HepG2 (cell line): ENCODE measurements at regions not wholly inside any gene's neighbourhood (a gene's known extent, or its start where the extent isn't known, plus 50 kb on each side); places are given as distances from the start of the nearest gene placed in this dataset.

Source experiments
- ATAC-seq: fragments of 200-7000 bp; cut with Tn5 transposase; 3 replicates; pipeline ENCODE4 v1.9.1; 2020; ENCODE audit warnings: mild to moderate bottlenecking, moderate library complexity
- BruUV-seq: library from RNA; stranded (reverse); fragments of 400-500 nt; replicated peaks from 2 replicates; lab custom pipeline; 2021; lab: Mats Ljungman, UMichigan
- CTCF ChIA-PET: fragments of 300-600 bp; formaldehyde crosslinking; extraction: SDS; loops from one replicate; lab custom pipeline; 2021; ENCODE audit warnings: low total read pairs, inconsistent platforms, low intra/inter-chr PET ratio; lab: Yijun Ruan, JAX
- POLR2A ChIA-PET: fragments of 350-600 bp; sonication (Branson Sonifier 250); formaldehyde crosslinking; loops from one replicate; lab custom pipeline; 2020; ENCODE audit warnings: antibody characterized with exemption, inconsistent platforms; lab: Yijun Ruan, JAX
- DNase-seq: peaks from one replicate; pipeline ENCODE4 v3.0.0-alpha.2; 2015; ENCODE audit warnings: low spot score
- FAIRE-seq: peaks from 3 replicates; lab custom pipeline; 2011; peaks lifted over from hg19 to GRCh38; lab: Jason Lieb, UNC
- H2AFZ ChIP-seq: one replicate; pipeline ENCODE4 v1.6.1; 2011; ENCODE audit warnings: low read length, inconsistent platforms
- H3K27ac ChIP-seq: fragments of 300-600 bp; 3 replicates; pipeline ENCODE4 v1.8.0; 2011; ENCODE audit warnings: mixed run types, mild to moderate bottlenecking, mixed read lengths, low read length, inconsistent platforms; ENCODE audit not compliant: insufficient read depth; ENCODE audit errors: extremely low read length
- H3K27me3 ChIP-seq, 2 experiments: fragments of 200-600 bp in 1 of 2; 2 replicates in 1 of 2; 3 replicates in 1 of 2; pipeline versions ENCODE4 v1.6.0 to v1.8.0; 2011; ENCODE audit warnings: low read length in 2 of 2, mild to moderate bottlenecking in 2 of 2, moderate library complexity in 2 of 2, inconsistent platforms in 1 of 2; ENCODE audit not compliant: insufficient read depth in 2 of 2, control insufficient read depth in 1 of 2
- H3K36me3 ChIP-seq, 2 experiments: fragments of 200-600 bp in 1 of 2; replicated peaks in 1 of 2; 2 replicates in 1 of 2; 3 replicates in 1 of 2; pipeline versions ENCODE4 v1.5.1 to v1.8.0; 2011; ENCODE audit warnings: low read length in 2 of 2, inconsistent platforms in 1 of 2; ENCODE audit not compliant: insufficient read depth in 2 of 2, control insufficient read depth in 1 of 2
- H3K4me1 ChIP-seq: 2 replicates; pipeline ENCODE4 v1.5.1; 2012; ENCODE audit warnings: low read length, inconsistent platforms; ENCODE audit not compliant: insufficient read depth
- H3K4me2 ChIP-seq: 2 replicates; pipeline ENCODE4 v1.6.0; 2011; ENCODE audit warnings: low read depth, low read length, inconsistent platforms
- H3K4me3 ChIP-seq, 3 experiments: fragments of 200-600 bp in 1 of 3; sonication (generic), shearing (Covaris generic) in 1 of 3; replicated peaks in 1 of 3; 2 replicates each; pipeline ENCODE4 v1.5.1; 2011 to 2016; ENCODE audit warnings: low read length in 3 of 3, inconsistent platforms in 2 of 3, low read depth in 2 of 3, mild to moderate bottlenecking in 2 of 3, control low read depth in 1 of 3, mixed read lengths in 1 of 3; ENCODE audit not compliant: insufficient read depth in 1 of 3
- H3K79me2 ChIP-seq: one replicate; pipeline ENCODE4 v1.6.1; 2011; ENCODE audit warnings: low read length, inconsistent platforms; ENCODE audit not compliant: insufficient read depth
- H3K9ac ChIP-seq: 2 replicates; pipeline ENCODE4 v1.6.0; 2011; ENCODE audit warnings: mild to moderate bottlenecking, low read depth, low read length, inconsistent platforms; ENCODE audit not compliant: insufficient read depth
- H3K9me3 ChIP-seq: 2 replicates; pipeline ENCODE4 v1.5.1; 2012; ENCODE audit warnings: mild to moderate bottlenecking, low read length
- H4K20me1 ChIP-seq: 2 replicates; pipeline ENCODE4 v1.6.0; 2011; ENCODE audit warnings: inconsistent platforms, mild to moderate bottlenecking, low read length, moderate library complexity; ENCODE audit not compliant: insufficient read depth
- AKAP8 ChIP-seq: sonication (generic); formaldehyde crosslinking; IDR thresholded peaks from 2 replicates; pipeline ENCODE4 v1.5.1; 2020; ENCODE audit warnings: mild to moderate bottlenecking, missing genetic modification reagents
- ARHGAP35 ChIP-seq: sonication (generic); formaldehyde crosslinking; IDR thresholded peaks from 2 replicates; pipeline ENCODE4 v1.9.0; 2022; ENCODE audit warnings: mild to moderate bottlenecking, inconsistent platforms, moderate library complexity, missing genetic modification reagents, borderline replicate concordance
- ERF ChIP-seq: IDR thresholded peaks from 2 replicates; pipeline ENCODE4 v1.6.1; 2018; ENCODE audit warnings: missing biosample characterization, missing genetic modification reagents
- GATAD1 ChIP-seq: IDR thresholded peaks from 2 replicates; pipeline ENCODE4 v1.6.1; 2016; ENCODE audit warnings: missing genetic modification reagents, missing compliant biosample characterization
- KLF12 ChIP-seq: sonication (generic); formaldehyde crosslinking; IDR thresholded peaks from 2 replicates; pipeline ENCODE4 v1.4.0; 2020; ENCODE audit warnings: missing genetic modification reagents, borderline replicate concordance
- MED13 ChIP-seq: sonication (generic); formaldehyde crosslinking; IDR thresholded peaks from 2 replicates; pipeline ENCODE4 v1.5.0; 2020; ENCODE audit warnings: missing genetic modification reagents
- NCOA2 ChIP-seq: sonication (generic); formaldehyde crosslinking; IDR thresholded peaks from 2 replicates; pipeline ENCODE4 v1.8.0; 2022; ENCODE audit warnings: inconsistent platforms
- NFIB ChIP-seq: sonication (generic); formaldehyde crosslinking; IDR thresholded peaks from 2 replicates; pipeline ENCODE4 v1.9.0; 2021; ENCODE audit warnings: missing genetic modification reagents, mild to moderate bottlenecking, borderline replicate concordance
- RFX1 ChIP-seq: fragments of 450-650 bp; IDR thresholded peaks from 2 replicates; pipeline ENCODE4 v1.6.1; 2017
- SRSF4 ChIP-seq: fragments of 200-400 bp; formaldehyde crosslinking; IDR thresholded peaks from one replicate; pipeline ENCODE4 v1.6.1; 2018; ENCODE audit warnings: mild to moderate bottlenecking, low read depth, low read length, moderate library complexity; ENCODE audit not compliant: poor library complexity, severe bottlenecking
- YY1 ChIP-seq: IDR thresholded peaks from 2 replicates; pipeline ENCODE4 v1.6.1; 2011; ENCODE audit warnings: low read length, low read depth, moderate library complexity, mild to moderate bottlenecking; ENCODE audit not compliant: insufficient read depth, insufficient replicate concordance
- ZBTB8A ChIP-seq: sonication (generic); formaldehyde crosslinking; IDR thresholded peaks from 2 replicates; pipeline ENCODE4 v1.4.0; 2020; ENCODE audit warnings: mild to moderate bottlenecking, low read depth, missing genetic modification reagents, borderline replicate concordance
- ZFY ChIP-seq: sonication (generic); formaldehyde crosslinking; IDR thresholded peaks from 2 replicates; pipeline ENCODE4 v1.4.0; 2020; ENCODE audit warnings: missing genetic modification reagents
- ZNF468 ChIP-seq: sonication (generic); formaldehyde crosslinking; IDR thresholded peaks from 2 replicates; pipeline ENCODE4 v1.8.0; 2022; ENCODE audit warnings: mild to moderate bottlenecking, moderate library complexity, missing genetic modification reagents
- ZNF496 ChIP-seq: sonication (generic); formaldehyde crosslinking; IDR thresholded peaks from 2 replicates; pipeline ENCODE4 v1.8.1; 2023; ENCODE audit warnings: mild to moderate bottlenecking, moderate library complexity, missing genetic modification reagents; ENCODE audit not compliant: insufficient replicate concordance
- ZNF570 ChIP-seq: sonication (generic); formaldehyde crosslinking; IDR thresholded peaks from 2 replicates; pipeline ENCODE4 v1.4.0; 2020; ENCODE audit warnings: mild to moderate bottlenecking, missing genetic modification reagents, borderline replicate concordance
- ZNF816 ChIP-seq: sonication (generic); formaldehyde crosslinking; IDR thresholded peaks from 2 replicates; pipeline ENCODE4 v1.8.0; 2022; ENCODE audit warnings: missing genetic modification reagents, mild to moderate bottlenecking, borderline replicate concordance
- WGBS: methylation state at CpG from one replicate; pipeline ENCODE4 v1.1.6; 2017; ENCODE audit warnings: low lambda C conversion rate; 5-methylcytosine and 5-hydroxymethylcytosine counted together
- in situ Hi-C: cut with HindIII; loops from 2 replicates; pipeline ENCODE4 v1.10.0; 2017; ENCODE audit warnings: low pct_unique_long_range_greater_than_20kb; ENCODE audit not compliant: extremely low pct_ligation_motif_present
- intact Hi-C: fragments of 100-400 bp; cut with micrococcal nuclease; formaldehyde crosslinking; loops from one replicate; pipeline ENCODE4 v1.10.0; 2022; ENCODE audit not compliant: unreplicated experiment
- TF ChIP-seq, protein P1 (sequence below): sonication (generic); formaldehyde crosslinking; IDR thresholded peaks from 2 replicates; pipeline ENCODE4 v1.4.0; 2020; ENCODE audit warnings: mild to moderate bottlenecking, missing genetic modification reagents

DNA sequence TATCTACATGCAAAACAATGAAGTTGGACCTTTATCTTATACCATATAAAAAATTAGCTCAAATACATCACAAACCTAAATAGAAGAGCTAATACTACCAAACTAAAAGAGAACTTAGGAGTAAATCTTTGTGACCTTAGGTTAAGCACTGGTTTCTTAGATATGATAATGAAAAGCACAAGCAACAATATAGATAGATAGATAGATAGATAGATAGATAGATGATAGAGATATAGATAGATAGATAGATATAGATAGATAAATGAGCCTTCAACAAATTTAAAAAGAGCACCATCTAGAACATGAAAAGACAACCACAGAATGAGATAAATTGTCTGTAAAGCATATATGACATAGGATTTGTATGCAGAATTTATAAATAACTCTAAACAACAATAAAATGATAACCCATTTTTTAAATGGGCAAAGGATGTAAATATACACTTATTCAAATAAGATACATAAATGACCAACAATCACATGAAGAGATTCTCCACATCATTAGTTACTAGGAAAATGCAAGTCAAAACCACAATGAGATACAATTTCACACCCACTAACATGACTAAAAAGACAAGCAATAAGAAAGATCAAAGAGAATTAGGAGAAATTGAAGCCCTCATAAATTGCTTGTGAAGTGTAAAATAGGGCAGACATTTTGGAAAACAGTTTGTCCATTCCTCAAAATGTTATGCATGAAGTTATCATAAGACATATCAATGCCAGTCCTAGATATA is 293.7 kb downstream of the BTG1 start:
- FAIRE-seq (no peak), DNase-seq (no peak), ATAC-seq (no peak)
- Histone ChIP-seq H3K79me2 (no peaks in the 10 kb centered on the region), H3K4me2 (no peak overlapping the region), H3K9ac (no peak overlapping the region), H3K27me3 (no peaks in the 10 kb centered on the region), H3K4me3 (no peak overlapping the region), H3K9me3 (no peaks in the 10 kb centered on the region), H3K4me1 (no peaks in the 10 kb centered on the region), H2AFZ (no peak overlapping the region), H3K36me3 (no peaks in the 10 kb centered on the region), H3K27ac (no peak overlapping the region), H4K20me1 (no peaks in the 10 kb centered on the region)
- TF ChIP-seq SRSF4, result no peak
- no peak for TF ChIP-seq ZFY (CRISPR knock-in tag)
- no peak for TF ChIP-seq RFX1
- BruUV-seq, result no TSS peak
- in situ Hi-C loops, result no loop called here
- CTCF ChIA-PET, result no interaction called here
- intact Hi-C loops, result no loop called here
- POLR2A ChIA-PET, result no interaction called here

DNA sequence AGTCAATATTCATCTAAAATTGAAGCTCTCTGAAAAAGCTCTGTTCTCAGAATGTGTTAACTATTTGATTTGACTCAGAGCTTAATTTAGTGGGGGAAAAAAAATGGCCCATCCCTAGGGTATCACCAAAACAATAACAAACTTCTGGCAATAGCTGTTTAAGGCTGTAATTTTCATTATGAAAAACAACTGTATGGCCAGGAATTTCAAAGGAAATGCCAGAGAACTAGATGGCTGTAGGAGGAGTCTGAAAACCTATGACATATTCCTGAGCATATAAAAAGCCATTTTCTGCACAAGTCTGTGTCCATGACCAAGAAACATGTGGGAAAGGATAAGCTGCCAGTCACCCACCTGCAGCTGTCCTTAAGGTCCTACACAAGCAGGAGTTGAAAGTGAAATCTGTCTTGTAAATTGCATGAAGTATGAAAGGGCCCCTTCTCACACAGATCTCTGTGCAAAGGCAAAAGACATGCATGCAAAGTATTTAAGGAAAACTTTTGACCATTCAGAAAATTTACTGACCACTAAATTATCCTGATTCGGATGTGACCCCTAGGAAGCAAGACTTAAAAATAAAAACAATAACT is 299.1 kb downstream of the BTG1 start:
- no peak overlapping the region for H3K4me2 ChIP-seq
- H3K9ac ChIP-seq, result no peak overlapping the region
- WGBS, result 3% methylated on average over 1 of the region's 1 CpG
- no TSS peak for BruUV-seq
- ChIA-PET POLR2A (no interaction called here), CTCF (no interaction called here)
- ATAC-seq (no peak), DNase-seq (no peak), FAIRE-seq (no peak)
- H3K4me1 ChIP-seq, result no peaks in the 10 kb centered on the region
- H3K36me3 ChIP-seq, result no peaks in the 10 kb centered on the region
- no peak overlapping the region for H3K27ac ChIP-seq
- H3K27me3 ChIP-seq, result no peaks in the 10 kb centered on the region
- in situ Hi-C loops, result no loop called here
- no peaks in the 10 kb centered on the region for H3K9me3 ChIP-seq
- intact Hi-C loops, result no loop called here
- no peaks in the 10 kb centered on the region for H3K79me2 ChIP-seq
- H2AFZ ChIP-seq, result no peak overlapping the region
- no peak overlapping the region for H3K4me3 ChIP-seq
- no peaks in the 10 kb centered on the region for H4K20me1 ChIP-seq
- TF ChIP-seq NCOA2 (no peak), ARHGAP35 (CRISPR knock-in tag) (no peak), NFIB (CRISPR knock-in tag) (no peak), ERF (CRISPR knock-in tag) (no peak), YY1 (no peak), ZNF816 (no peak), MED13 (CRISPR knock-in tag) (no peak), KLF12 (CRISPR knock-in tag) (no peak), ZNF570 (CRISPR knock-in tag) (no peak), ZNF468 (CRISPR knock-in tag) (no peak), GATAD1 (no peak), ZBTB8A (CRISPR knock-in tag) (no peak), AKAP8 (CRISPR knock-in tag) (no peak), ZNF496 (no peak)
- TF ChIP-seq, protein P1, sequence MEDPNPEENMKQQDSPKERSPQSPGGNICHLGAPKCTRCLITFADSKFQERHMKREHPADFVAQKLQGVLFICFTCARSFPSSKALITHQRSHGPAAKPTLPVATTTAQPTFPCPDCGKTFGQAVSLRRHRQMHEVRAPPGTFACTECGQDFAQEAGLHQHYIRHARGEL, result no peak
